ENCODE measurements at regions not wholly inside any gene's neighbourhood (a gene's known extent, or its start where the extent isn't known, plus 50 kb on each side); places are given as distances from the start of the nearest gene placed in this dataset.

- H4K8ac ChIP-seq (ENCODE audit: low read depth in 2 of 2, low read length in 2 of 2): peak overlapping the region in 1 of 2 experiments; percentile 73; a peak in 2 of 4 replicates
- H2AK5ac ChIP-seq (ENCODE audit: low read depth, low read length): peak overlapping the region; percentile 94
- H3K9me3 ChIP-seq (ENCODE audit: control insufficient read depth, insufficient read depth, low read length): no peaks in the 10 kb centered on the region
- H3K27me3 ChIP-seq (ENCODE audit: control insufficient read depth, insufficient read depth, low read length): no peaks in the 10 kb centered on the region
- H3K4me2 ChIP-seq (ENCODE audit: low read depth, low read length): no peak overlapping the region
- peak overlapping the region; percentile 99 for H4K91ac ChIP-seq (ENCODE audit: insufficient read depth, low read depth, low read length)
- no TSS peak for BruUV-seq (replicated peaks)
- in situ Hi-C loops (cut with MboI; ENCODE audit: low sequenced_read_pairs) (no loop called here), dilution Hi-C loops (cut with HindIII; ENCODE audit: low sequenced_read_pairs, unreplicated experiment) (no loop called here), intact Hi-C loops (cut with micrococcal nuclease) (loop anchor here (5.0 kb wide), 1 partner anchor 140 kb away; no protein-coding TSS in a partner anchor)
- H3K79me1 ChIP-seq (ENCODE audit: low read depth in 1 of 2, low read length in 2 of 2): peaks cover 0 to 31% of the 10 kb centered on the region in 2 experiments; a peak in 1 of 4 replicates
- no peak overlapping the region for H3K23ac ChIP-seq (ENCODE audit: low read depth, low read length)
- H2BK5ac ChIP-seq (ENCODE audit: low read depth, low read length, poor library complexity, severe bottlenecking): peak overlapping the region; percentile 84
- H4K5ac ChIP-seq (ENCODE audit: low read depth, low read length): no peak overlapping the region
- no peak overlapping the region for H3K27ac ChIP-seq (ENCODE audit: insufficient read depth, low read length)
- no peaks in the 10 kb centered on the region for H3K36me3 ChIP-seq (ENCODE audit: control insufficient read depth, insufficient read depth, low read length)
- ATAC-seq (ENCODE audit: low read depth) (no peak), DNase-seq (no peak)
- H2BK15ac ChIP-seq (ENCODE audit: low read depth, low read length): peak overlapping the region; percentile 94; the same call in 1 of the 3 replicates
- peaks cover 32% of the 10 kb centered on the region for H3K4me1 ChIP-seq (ENCODE audit: control insufficient read depth, insufficient read depth, low read length)
- peak overlapping the region; percentile 99 for H2BK120ac ChIP-seq (ENCODE audit: low read depth, low read length)
- H3K18ac ChIP-seq (ENCODE audit: low read depth, low read length): no peak overlapping the region; the same call in 1 of the 2 replicates
- H4K20me1 ChIP-seq (ENCODE audit: insufficient read depth, low read length): no peaks in the 10 kb centered on the region
- 80% methylated on average over 1 of the region's 5 CpGs; no CpG with 5 or more reads in 1 of the 2 experiments for WGBS, 2 experiments (ENCODE audit: extremely low coverage in 2 of 2, insufficient read length in 1 of 2)
- H3K4me3 ChIP-seq (ENCODE audit: insufficient read depth, low read depth, low read length): no peak overlapping the region
- H3K4ac ChIP-seq (ENCODE audit: low read depth, low read length): peak overlapping the region; percentile 92
- ChIA-PET CTCF (no interaction called here), POLR2A (ENCODE audit: unreplicated experiment) (no interaction called here)
- H3K14ac ChIP-seq (replicated peaks; ENCODE audit: low read depth, low read length): no peak overlapping the region
- no peak overlapping the region for H3K9ac ChIP-seq (ENCODE audit: low read depth, low read length)
- peaks cover 34% of the 10 kb centered on the region for H3K9me1 ChIP-seq (ENCODE audit: insufficient read depth, low read length)
- no peak overlapping the region for H3K56ac ChIP-seq (ENCODE audit: extremely low read depth, insufficient read depth, low read length)
- H2BK20ac ChIP-seq (ENCODE audit: low read depth, low read length): 0 out of 2 replicates have a peak overlapping the region, but pooled peaks have one; percentile 96
- H2AK9ac ChIP-seq (replicated peaks; ENCODE audit: low read depth, low read length, poor library complexity): peak overlapping the region; percentile 97
- TF ChIP-seq RAD21 (IDR thresholded peaks at IDR 0.05; ENCODE audit: low read length) (no peak), RCOR1 (IDR thresholded peaks at IDR 0.05; ENCODE audit: insufficient replicate concordance, low read length) (no peak), POLR2A (IDR thresholded peaks at IDR 0.05; ENCODE audit: low read depth, low read length) (no peak), MAZ (IDR thresholded peaks at IDR 0.05; ENCODE audit: borderline replicate concordance, low read depth, low read length) (no peak), MAFK (IDR thresholded peaks at IDR 0.05; ENCODE audit: low read depth, low read length) (no peak), USF2 (IDR thresholded peaks at IDR 0.05; ENCODE audit: low read depth, low read length) (no peak), CTCF (conservative IDR thresholded peaks at IDR 0.05; ENCODE audit: low read depth, low read length) (no peak), MXI1 (IDR thresholded peaks at IDR 0.05; ENCODE audit: borderline replicate concordance, low read depth, low read length) (no peak)
- H2AFZ ChIP-seq (replicated peaks; ENCODE audit: low read length, poor library complexity): peak overlapping the region; percentile 2
These were observed 63.4 kb upstream of the GPC1 start for GRCh38 chr2:240372101-240372500.

Data from IMR-90 (cell line).